OCI-LY1 (cell line): ENCODE measurements at regions not wholly inside any gene's neighbourhood (a gene's known extent, or its start where the extent isn't known, plus 50 kb on each side); places are given as distances from the start of the nearest gene placed in this dataset.

ENCODE experiments used
- H2AFZ ChIP-seq: fragments of 200-600 bp; sonication (generic), shearing (Covaris generic); 2 replicates; pipeline ENCODE4 v1.6.0; 2014; ENCODE audit warnings: antibody characterized with exemption, mild to moderate bottlenecking, low read length
- H3F3A ChIP-seq: fragments of 200-600 bp; sonication (generic), shearing (Covaris generic); 2 replicates; pipeline ENCODE4 v1.6.0; 2014; ENCODE audit warnings: mild to moderate bottlenecking, antibody characterized with exemption, low read length, moderate library complexity; ENCODE audit not compliant: insufficient read depth
- H3K27ac ChIP-seq: fragments of 200-600 bp; sonication (generic); 2 replicates; pipeline ENCODE4 v1.5.1; 2014; ENCODE audit warnings: low read length, mixed run types, mild to moderate bottlenecking, low read depth; ENCODE audit not compliant: poor library complexity, severe bottlenecking
- H3K27me3 ChIP-seq: fragments of 200-600 bp; sonication (generic); 2 replicates; pipeline ENCODE4 v1.6.0; 2014; ENCODE audit warnings: antibody characterized with exemption, mild to moderate bottlenecking, low read length, moderate library complexity; ENCODE audit not compliant: insufficient read depth
- H3K36me3 ChIP-seq: fragments of 200-600 bp; sonication (generic); 2 replicates; pipeline ENCODE4 v1.6.1; 2014; ENCODE audit warnings: mild to moderate bottlenecking, antibody characterized with exemption, low read length, moderate library complexity, mixed read lengths; ENCODE audit not compliant: insufficient read depth
- H3K4me1 ChIP-seq: fragments of 200-600 bp; sonication (generic); 2 replicates; pipeline ENCODE4 v1.5.1; 2014; ENCODE audit warnings: mild to moderate bottlenecking, low read length, moderate library complexity; ENCODE audit not compliant: insufficient read depth, severe bottlenecking
- H3K4me2 ChIP-seq: fragments of 200-600 bp; sonication (generic), shearing (Covaris generic); 2 replicates; pipeline ENCODE4 v1.6.1; 2014; ENCODE audit warnings: low read length
- H3K4me3 ChIP-seq: fragments of 200-600 bp; sonication (generic); 2 replicates; pipeline ENCODE4 v1.5.1; 2014; ENCODE audit warnings: low read length, low read depth, mild to moderate bottlenecking, mixed read lengths; ENCODE audit not compliant: poor library complexity, severe bottlenecking
- H3K79me2 ChIP-seq: fragments of 200-600 bp; shearing (Covaris generic); 2 replicates; pipeline ENCODE4 v1.6.1; 2016; ENCODE audit warnings: mixed run types, low read length, mixed read lengths; ENCODE audit not compliant: insufficient read depth
- H3K9ac ChIP-seq: fragments of 200-600 bp; sonication (generic), shearing (Covaris generic); 2 replicates; pipeline ENCODE4 v1.6.1; 2014; ENCODE audit warnings: mild to moderate bottlenecking, low read length, mixed read lengths
- H3K9me2 ChIP-seq: fragments of 200-600 bp; sonication (generic), shearing (Covaris generic); 2 replicates; pipeline ENCODE4 v1.6.1; 2014; ENCODE audit warnings: low read depth, mild to moderate bottlenecking, low read length, mixed read lengths
- H3K9me3 ChIP-seq: fragments of 200-600 bp; shearing (Covaris generic); 2 replicates; pipeline ENCODE4 v1.6.1; 2014; ENCODE audit warnings: low read length, mixed read lengths
- H4K20me1 ChIP-seq: fragments of 200-600 bp; sonication (generic), shearing (Covaris generic); 2 replicates; pipeline ENCODE4 v1.6.0; 2016; ENCODE audit warnings: mild to moderate bottlenecking, low read length; ENCODE audit not compliant: insufficient read depth
- CTCF ChIP-seq: fragments of 200-600 bp; sonication (generic), shearing (Covaris generic); IDR thresholded peaks from 2 replicates; pipeline ENCODE4 v1.5.1; 2017; ENCODE audit warnings: mild to moderate bottlenecking, antibody characterized with exemption, low read length, moderate library complexity, mixed read lengths
- EZH2 ChIP-seq: fragments of 200-600 bp; sonication (generic), shearing (Covaris generic); IDR thresholded peaks from 2 replicates; pipeline ENCODE4 v1.8.0; 2017; ENCODE audit warnings: borderline replicate concordance, mixed run types, mild to moderate bottlenecking, antibody characterized with exemption, low read length, moderate library complexity, mixed read lengths

- Histone ChIP-seq H3K79me2 (no peaks in the 10 kb centered on the region), H3F3A (no peaks in the 10 kb centered on the region), H3K9ac (no peak overlapping the region), H3K27ac (no peak overlapping the region), H3K9me2 (no peaks in the 10 kb centered on the region; the same call in 1 of the 2 replicates), H3K9me3 (no peaks in the 10 kb centered on the region), H3K36me3 (no peaks in the 10 kb centered on the region), H4K20me1 (no peaks in the 10 kb centered on the region), H3K4me3 (no peak overlapping the region), H3K4me2 (no peak overlapping the region), H3K4me1 (no peaks in the 10 kb centered on the region), H3K27me3 (no peaks in the 10 kb centered on the region), H2AFZ (no peak overlapping the region)
- no peak for TF ChIP-seq EZH2
- no peak for TF ChIP-seq CTCF
Measured at GRCh38 chr4:60655356-60655755, 544.8 kb upstream of the ADGRL3 start.

- Histone ChIP-seq H3K27me3 (no peaks in the 10 kb centered on the region), H3K36me3 (no peaks in the 10 kb centered on the region), H3K9me3 (no peaks in the 10 kb centered on the region), H3K27ac (no peak overlapping the region), H3K4me1 (no peaks in the 10 kb centered on the region), H4K20me1 (no peaks in the 10 kb centered on the region), H3K4me2 (no peak overlapping the region), H3F3A (no peaks in the 10 kb centered on the region), H3K4me3 (no peak overlapping the region), H3K79me2 (no peaks in the 10 kb centered on the region), H2AFZ (no peak overlapping the region), H3K9me2 (no peaks in the 10 kb centered on the region; the same call in 1 of the 2 replicates), H3K9ac (no peak overlapping the region)
- TF ChIP-seq EZH2 (no peak), CTCF (no peak)
Measured at GRCh38 chr4:60656171-60656570, 544.0 kb upstream of the ADGRL3 start.

GRCh38 chr4:60657041-60657440, 543.1 kb upstream of the ADGRL3 start:
- Histone ChIP-seq H3F3A (no peaks in the 10 kb centered on the region), H3K4me2 (no peak overlapping the region), H3K4me1 (no peaks in the 10 kb centered on the region), H3K27ac (no peak overlapping the region), H3K36me3 (no peaks in the 10 kb centered on the region), H4K20me1 (no peaks in the 10 kb centered on the region), H3K9me2 (no peaks in the 10 kb centered on the region; the same call in 1 of the 2 replicates), H2AFZ (peak overlapping the region; percentile 55), H3K9me3 (no peaks in the 10 kb centered on the region), H3K9ac (no peak overlapping the region), H3K27me3 (no peaks in the 10 kb centered on the region), H3K4me3 (no peak overlapping the region), H3K79me2 (no peaks in the 10 kb centered on the region)
- TF ChIP-seq CTCF (no peak), EZH2 (no peak)
